ENCODE measurements at regions not wholly inside any gene's neighbourhood (a gene's known extent, or its start where the extent isn't known, plus 50 kb on each side); places are given as distances from the start of the nearest gene placed in this dataset.

GRCh38 chr6:113763876-113764275 is 93.3 kb upstream of the MARCKS start:
- DNase-seq (ENCODE audit: low read depth, low spot score) = no peak
- Histone ChIP-seq H3K4me3 (no peak overlapping the region), H3K9ac (ENCODE audit: insufficient read length) (no peak overlapping the region), H3K36me3 (ENCODE audit: insufficient read depth, low read length) (no peaks in the 10 kb centered on the region), H3K27ac (no peak overlapping the region), H3K9me3 (ENCODE audit: low read depth, low read length) (no peaks in the 10 kb centered on the region)
- TF ChIP-seq FOXP2 (optimal IDR thresholded peaks at IDR 0.05; ENCODE audit: control extremely low read depth, extremely low read length, insufficient read depth) = no peak
- TF ChIP-seq POLR2AphosphoS5 (IDR thresholded peaks at IDR 0.05; ENCODE audit: borderline replicate concordance, low read depth, low read length) = no peak
- no peak for TF ChIP-seq EZH2 (IDR thresholded peaks at IDR 0.05)

GRCh38 chr6:113765909-113766308 is 91.2 kb upstream of the MARCKS start:
- TF ChIP-seq POLR2AphosphoS5 (IDR thresholded peaks at IDR 0.05; ENCODE audit: borderline replicate concordance, low read depth, low read length) (no peak), FOXP2 (optimal IDR thresholded peaks at IDR 0.05; ENCODE audit: control extremely low read depth, extremely low read length, insufficient read depth) (no peak), EZH2 (IDR thresholded peaks at IDR 0.05) (no peak)
- Histone ChIP-seq H3K27ac (no peak overlapping the region), H3K4me3 (no peak overlapping the region), H3K9me3 (ENCODE audit: low read depth, low read length) (no peaks in the 10 kb centered on the region), H3K9ac (ENCODE audit: insufficient read length) (no peak overlapping the region), H3K36me3 (ENCODE audit: insufficient read depth, low read length) (no peaks in the 10 kb centered on the region)
- DNase-seq (ENCODE audit: low read depth, low spot score) = no peak

GRCh38 chr6:113767985-113768384 is 89.2 kb upstream of the MARCKS start:
- H3K27ac ChIP-seq = no peak overlapping the region
- no peak for DNase-seq (ENCODE audit: low read depth, low spot score)
- no peaks in the 10 kb centered on the region for H3K36me3 ChIP-seq (ENCODE audit: insufficient read depth, low read length)
- H3K4me3 ChIP-seq = no peak overlapping the region
- no peaks in the 10 kb centered on the region for H3K9me3 ChIP-seq (ENCODE audit: low read depth, low read length)
- H3K9ac ChIP-seq (ENCODE audit: insufficient read length) = no peak overlapping the region
- TF ChIP-seq POLR2AphosphoS5 (IDR thresholded peaks at IDR 0.05; ENCODE audit: borderline replicate concordance, low read depth, low read length) (no peak), FOXP2 (optimal IDR thresholded peaks at IDR 0.05; ENCODE audit: control extremely low read depth, extremely low read length, insufficient read depth) (no peak), EZH2 (IDR thresholded peaks at IDR 0.05) (no peak)

GRCh38 chr6:113772961-113773360 is 84.2 kb upstream of the MARCKS start:
- no peak for DNase-seq (ENCODE audit: low read depth, low spot score)
- Histone ChIP-seq H3K9ac (ENCODE audit: insufficient read length) (no peak overlapping the region), H3K36me3 (ENCODE audit: insufficient read depth, low read length) (no peaks in the 10 kb centered on the region), H3K27ac (no peak overlapping the region), H3K9me3 (ENCODE audit: low read depth, low read length) (no peaks in the 10 kb centered on the region), H3K4me3 (no peak overlapping the region)
- TF ChIP-seq POLR2AphosphoS5 (IDR thresholded peaks at IDR 0.05; ENCODE audit: borderline replicate concordance, low read depth, low read length) (no peak), EZH2 (IDR thresholded peaks at IDR 0.05) (no peak)

GRCh38 chr6:113774127-113774825 is 82.9 kb upstream of the MARCKS start:
- Histone ChIP-seq H3K4me3 (no peak overlapping the region), H3K36me3 (ENCODE audit: insufficient read depth, low read length) (no peaks in the 10 kb centered on the region), H3K9me3 (ENCODE audit: low read depth, low read length) (no peaks in the 10 kb centered on the region), H3K9ac (ENCODE audit: insufficient read length) (no peak overlapping the region), H3K27ac (no peak overlapping the region)
- no peak for DNase-seq (ENCODE audit: low read depth, low spot score)
- no peak for TF ChIP-seq POLR2AphosphoS5 (IDR thresholded peaks at IDR 0.05; ENCODE audit: borderline replicate concordance, low read depth, low read length)
- TF ChIP-seq FOXP2 (optimal IDR thresholded peaks at IDR 0.05; ENCODE audit: control extremely low read depth, extremely low read length, insufficient read depth) = no peak
- TF ChIP-seq EZH2 (IDR thresholded peaks at IDR 0.05) = no peak

GRCh38 chr6:113776998-113777397 is 80.1 kb upstream of the MARCKS start:
- H3K4me3 ChIP-seq = no peak overlapping the region
- H3K9ac ChIP-seq (ENCODE audit: insufficient read length) = no peak overlapping the region
- H3K9me3 ChIP-seq (ENCODE audit: low read depth, low read length) = no peaks in the 10 kb centered on the region
- H3K27ac ChIP-seq = no peak overlapping the region
- no peak for DNase-seq (ENCODE audit: low read depth, low spot score)
- no peaks in the 10 kb centered on the region for H3K36me3 ChIP-seq (ENCODE audit: insufficient read depth, low read length)
- TF ChIP-seq POLR2AphosphoS5 (IDR thresholded peaks at IDR 0.05; ENCODE audit: borderline replicate concordance, low read depth, low read length) (no peak), FOXP2 (optimal IDR thresholded peaks at IDR 0.05; ENCODE audit: control extremely low read depth, extremely low read length, insufficient read depth) (no peak), EZH2 (IDR thresholded peaks at IDR 0.05) (no peak)

GRCh38 chr6:113777601-113778000 is 79.5 kb upstream of the MARCKS start:
- no peak overlapping the region for H3K9ac ChIP-seq (ENCODE audit: insufficient read length)
- TF ChIP-seq FOXP2 (optimal IDR thresholded peaks at IDR 0.05; ENCODE audit: control extremely low read depth, extremely low read length, insufficient read depth) = no peak
- TF ChIP-seq EZH2 (IDR thresholded peaks at IDR 0.05) = no peak
- no peak for TF ChIP-seq POLR2AphosphoS5 (IDR thresholded peaks at IDR 0.05; ENCODE audit: borderline replicate concordance, low read depth, low read length)

GRCh38 chr6:113779656-113780055 is 77.5 kb upstream of the MARCKS start:
- no peak overlapping the region for H3K9ac ChIP-seq (ENCODE audit: insufficient read length)
- H3K9me3 ChIP-seq (ENCODE audit: low read depth, low read length) = no peaks in the 10 kb centered on the region
- H3K27ac ChIP-seq = no peak overlapping the region
- TF ChIP-seq EZH2 (IDR thresholded peaks at IDR 0.05) (no peak), FOXP2 (optimal IDR thresholded peaks at IDR 0.05; ENCODE audit: control extremely low read depth, extremely low read length, insufficient read depth) (no peak), POLR2AphosphoS5 (IDR thresholded peaks at IDR 0.05; ENCODE audit: borderline replicate concordance, low read depth, low read length) (no peak)
- H3K4me3 ChIP-seq = no peak overlapping the region
- no peaks in the 10 kb centered on the region for H3K36me3 ChIP-seq (ENCODE audit: insufficient read depth, low read length)
- no peak for DNase-seq (ENCODE audit: low read depth, low spot score)

More at GRCh38 chr6:113777601-113778000, 79.5 kb upstream of the MARCKS start:
- no peak overlapping the region for H3K27ac ChIP-seq
- H3K9me3 ChIP-seq (ENCODE audit: low read depth, low read length) = no peaks in the 10 kb centered on the region
- H3K4me3 ChIP-seq = no peak overlapping the region
- H3K36me3 ChIP-seq (ENCODE audit: insufficient read depth, low read length) = no peaks in the 10 kb centered on the region
- no peak for DNase-seq (ENCODE audit: low read depth, low spot score)

GRCh38 chr6:113782636-113783035 is 74.5 kb upstream of the MARCKS start:
- no peak overlapping the region for H3K9ac ChIP-seq (ENCODE audit: insufficient read length)
- H3K27ac ChIP-seq = no peak overlapping the region
- no peak for DNase-seq (ENCODE audit: low read depth, low spot score)
- TF ChIP-seq EZH2 (IDR thresholded peaks at IDR 0.05) (no peak), POLR2AphosphoS5 (IDR thresholded peaks at IDR 0.05; ENCODE audit: borderline replicate concordance, low read depth, low read length) (no peak), FOXP2 (optimal IDR thresholded peaks at IDR 0.05; ENCODE audit: control extremely low read depth, extremely low read length, insufficient read depth) (no peak)
- no peaks in the 10 kb centered on the region for H3K36me3 ChIP-seq (ENCODE audit: insufficient read depth, low read length)
- H3K9me3 ChIP-seq (ENCODE audit: low read depth, low read length) = no peaks in the 10 kb centered on the region
- H3K4me3 ChIP-seq = no peak overlapping the region

Data from SK-N-MC (cell line).